COR-L47 (cell line): ENCODE measurements at regions not wholly inside any gene's neighbourhood (a gene's known extent, or its start where the extent isn't known, plus 50 kb on each side); places are given as distances from the start of the nearest gene placed in this dataset.

Experiments
- DNase-seq: peaks from one replicate; lab custom pipeline; 2025; lab: John Stamatoyannopoulos, UW

DNA sequence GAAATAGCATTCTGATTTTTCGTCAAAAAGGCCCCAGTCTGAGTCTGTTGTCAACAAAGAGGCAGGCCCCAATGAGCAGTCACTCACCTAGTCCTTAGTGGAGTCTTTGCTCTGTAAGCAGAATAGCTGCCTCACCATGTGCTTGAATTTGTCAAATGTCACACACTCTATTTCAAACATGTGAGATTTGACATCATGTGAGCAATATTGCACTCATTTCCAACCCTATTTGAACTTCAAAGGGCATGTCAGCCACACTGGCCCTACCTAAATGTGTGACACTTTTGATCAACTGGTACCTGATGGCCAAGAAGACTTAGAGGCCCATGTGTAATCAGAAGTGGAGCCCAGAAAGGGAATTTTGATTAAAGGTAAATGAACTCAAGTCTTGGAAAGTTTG is 59.4 kb upstream of the PLAC1 start:
- DNase-seq, result no peak

DNA sequence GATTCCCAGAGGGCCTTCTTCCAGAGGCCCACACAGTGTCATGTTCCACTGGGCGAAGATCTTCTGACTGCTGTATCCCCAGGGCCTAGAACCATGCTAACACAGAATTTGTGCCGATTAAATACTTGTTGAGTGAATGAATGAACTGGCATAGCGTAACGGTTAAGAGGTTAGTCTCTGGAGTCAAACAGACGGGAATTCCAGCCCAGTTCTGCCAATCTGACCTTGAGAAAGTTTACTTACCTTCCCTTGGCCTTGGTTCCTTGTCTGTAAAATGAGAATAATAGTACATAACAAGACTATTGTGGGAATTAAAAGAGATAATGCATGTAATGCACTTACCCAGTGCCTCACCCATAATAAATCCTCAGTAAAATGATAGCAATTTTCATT is 58.3 kb upstream of the PLAC1 start:
- DNase-seq, result no peak

DNA sequence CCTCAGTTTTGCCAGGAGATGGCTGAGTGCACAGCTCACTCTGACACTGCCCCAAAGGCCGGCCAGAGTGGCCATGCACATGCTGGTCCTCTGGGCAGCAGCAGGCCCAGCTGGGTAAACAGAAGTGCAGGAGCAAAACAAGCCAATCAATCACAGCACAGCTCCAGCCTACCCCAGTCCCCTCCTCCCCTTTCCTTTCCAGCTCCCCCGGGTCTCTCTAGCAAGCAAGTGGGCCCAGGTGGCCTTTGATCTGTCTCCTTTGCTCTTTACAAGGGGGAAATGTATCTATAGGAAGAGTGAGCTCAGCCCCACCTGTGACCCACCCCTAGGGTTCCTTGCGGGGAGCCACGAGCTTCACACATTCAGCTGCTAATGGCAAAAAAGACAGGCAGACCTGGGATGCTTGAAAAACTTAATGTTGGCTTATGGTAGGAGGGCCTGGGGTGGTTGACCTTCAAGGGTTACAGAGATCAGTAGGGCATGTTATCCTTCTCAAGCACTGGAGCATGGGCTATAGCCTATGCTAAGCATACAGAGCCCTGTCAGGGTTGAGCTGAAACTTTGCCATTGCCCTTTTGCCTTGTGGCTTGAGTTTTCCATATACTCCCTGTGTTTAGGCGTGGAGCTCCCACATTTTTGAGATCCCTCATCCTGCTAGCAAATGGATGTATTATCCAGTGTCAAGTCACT is 57.8 kb upstream of the PLAC1 start:
- no peak for DNase-seq

DNA sequence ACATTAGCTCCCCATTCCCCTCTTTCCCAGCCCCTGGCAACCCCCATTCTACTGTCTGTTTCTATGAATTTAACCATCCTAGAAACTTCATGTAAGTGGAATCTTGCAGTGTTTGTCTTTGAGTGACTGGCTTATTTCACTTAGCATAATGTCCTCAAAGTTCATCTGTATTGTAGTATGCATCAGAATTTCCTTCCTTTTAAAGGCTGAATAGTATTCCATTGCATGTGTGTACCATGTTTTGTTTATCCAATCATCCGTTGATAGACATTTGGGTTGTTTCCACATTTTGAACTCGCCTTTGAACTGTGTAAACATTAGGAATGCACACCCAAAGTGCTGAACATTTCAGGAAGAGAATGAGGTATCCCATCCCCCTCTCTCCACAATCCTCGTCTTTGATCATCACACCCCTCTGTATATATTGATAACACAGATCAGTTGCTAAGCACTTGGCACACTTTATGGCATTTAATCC is 56.4 kb upstream of the PLAC1 start:
- DNase-seq, result no peak

DNA sequence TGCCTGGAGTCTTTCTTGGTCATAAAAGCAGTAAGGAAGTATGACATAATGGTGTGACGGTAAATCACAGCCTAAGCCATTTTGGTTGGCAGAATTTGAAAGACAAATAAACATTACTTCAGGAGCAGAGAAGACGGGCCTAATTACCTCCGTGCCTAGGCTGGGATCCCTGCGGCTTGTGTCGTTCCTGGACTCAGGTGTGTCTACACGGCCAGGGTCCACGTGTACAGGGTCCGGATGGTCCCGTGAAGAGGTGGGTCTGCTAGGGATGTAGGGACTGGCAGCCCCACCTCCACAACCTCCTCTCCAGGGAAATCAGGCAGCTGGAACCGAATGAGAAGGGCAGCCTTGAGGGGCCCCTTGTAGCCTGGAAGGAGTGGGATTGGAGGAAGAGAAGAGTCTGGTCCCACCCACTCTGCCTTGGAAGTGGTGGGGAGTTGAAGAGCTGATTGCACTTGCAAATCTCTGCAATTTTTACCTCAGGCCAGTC is 55.4 kb upstream of the PLAC1 start:
- DNase-seq, result no peak

DNA sequence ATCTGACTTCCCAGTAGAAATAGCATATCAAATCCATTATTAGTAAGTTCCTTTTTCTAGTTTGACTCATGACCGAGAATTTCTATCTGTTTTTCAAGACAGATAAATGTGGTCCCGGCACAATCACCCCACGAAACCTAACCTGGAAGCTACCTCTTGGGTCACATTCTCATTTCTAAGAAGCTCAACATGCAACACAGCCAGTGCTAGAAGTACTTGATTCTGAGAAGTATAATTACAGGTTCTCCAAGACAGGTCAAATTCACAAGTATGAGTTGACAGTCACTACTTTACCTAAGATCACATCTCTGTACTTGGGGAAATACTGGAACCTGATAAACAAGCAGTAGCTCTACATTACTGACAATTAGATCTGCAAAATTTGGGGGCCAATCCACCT is 54.0 kb upstream of the PLAC1 start:
- no peak for DNase-seq

DNA sequence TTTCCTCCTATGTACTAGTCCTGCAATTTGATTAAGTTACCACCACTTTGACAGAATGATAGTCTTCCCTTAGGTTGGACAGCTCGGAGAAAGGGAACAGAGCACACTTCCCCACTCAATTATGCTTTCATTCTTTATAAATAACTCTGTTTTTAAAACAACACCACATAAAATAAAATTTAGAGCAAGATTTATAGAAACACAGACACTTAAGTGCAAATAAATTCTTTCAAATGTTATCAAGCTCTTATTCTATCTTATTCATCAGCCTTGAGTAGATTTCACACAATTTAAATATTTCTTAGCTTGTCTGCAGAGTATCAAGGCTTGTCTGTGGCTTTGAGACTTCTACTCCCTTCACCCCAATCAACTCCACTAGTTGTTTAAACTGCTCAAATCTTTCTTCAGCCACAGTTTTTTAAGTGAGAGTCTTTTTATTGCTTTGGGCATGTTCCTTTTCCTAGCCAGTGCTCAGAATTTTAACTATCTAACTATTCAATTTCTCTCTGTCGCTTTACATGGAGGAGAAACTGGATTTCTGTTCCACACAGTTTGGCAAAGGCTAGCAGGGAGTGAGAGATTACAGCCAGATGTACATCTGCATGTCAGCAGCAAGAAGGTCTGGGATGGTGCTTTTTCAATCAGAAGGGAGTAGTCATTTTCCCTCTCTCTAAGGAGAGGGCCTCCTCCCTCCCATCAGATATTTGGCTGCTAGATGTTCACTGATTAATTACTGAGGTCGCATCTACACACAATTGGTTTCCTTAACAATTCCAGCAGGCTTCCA is 53.1 kb upstream of the PLAC1 start:
- DNase-seq, result no peak
